PFSK-1 (cell line): ENCODE measurements at regions not wholly inside any gene's neighbourhood (a gene's known extent, or its start where the extent isn't known, plus 50 kb on each side); places are given as distances from the start of the nearest gene placed in this dataset.

Experiments used
- FOXP2 ChIP-seq: optimal IDR thresholded peaks from 2 replicates; pipeline ENCODE3; 2011; ENCODE audit warnings: borderline replicate concordance, control low read depth, inconsistent platforms; ENCODE audit not compliant: insufficient read depth; ENCODE audit errors: extremely low read length, extremely low read depth
- POLR2AphosphoS5 ChIP-seq: IDR thresholded peaks from 2 replicates; pipeline ENCODE4 v1.6.1; 2012; ENCODE audit warnings: low read depth, mild to moderate bottlenecking, control low read depth, low read length, moderate library complexity
- REST ChIP-seq, 2 experiments: IDR thresholded peaks; 2 replicates each; pipeline versions ENCODE4 v1.6.1 to v1.8.0; 2011 to 2012; ENCODE audit warnings: low read depth in 2 of 2, low read length in 2 of 2, control low read depth in 1 of 2, inconsistent platforms in 1 of 2, mild to moderate bottlenecking in 1 of 2, moderate library complexity in 1 of 2; ENCODE audit not compliant: insufficient read depth in 1 of 2
- SIN3A ChIP-seq: IDR thresholded peaks from 2 replicates; pipeline ENCODE4 v1.6.1; 2012; ENCODE audit warnings: mild to moderate bottlenecking, low read length, moderate library complexity, borderline replicate concordance; ENCODE audit not compliant: insufficient read depth
- TAF1 ChIP-seq: IDR thresholded peaks from 2 replicates; pipeline ENCODE4 v1.6.1; 2012; ENCODE audit warnings: low read length, control low read depth, borderline replicate concordance; ENCODE audit not compliant: insufficient read depth

GRCh38 chr2:220998156-220998555 lies 573.9 kb downstream of the EPHA4 start:
- TF ChIP-seq TAF1 (no peak), REST (IDR thresholded peaks at IDR 0.05; ENCODE audit: insufficient read depth in 1 of 2, low read depth in 2 of 2, low read length in 2 of 2) (no peak)

- no peak for TF ChIP-seq REST (IDR thresholded peaks at IDR 0.05; ENCODE audit: insufficient read depth in 1 of 2, low read depth in 2 of 2, low read length in 2 of 2)
- no peak for TF ChIP-seq TAF1
- TF ChIP-seq POLR2AphosphoS5 = no peak
- TF ChIP-seq FOXP2 = no peak
Observed at GRCh38 chr2:220999356-220999755, 572.7 kb downstream of the EPHA4 start.

GRCh38 chr2:221001381-221001801 lies 570.7 kb downstream of the EPHA4 start:
- TF ChIP-seq POLR2AphosphoS5 (no peak), REST (IDR thresholded peaks at IDR 0.05; ENCODE audit: insufficient read depth in 1 of 2, low read depth in 2 of 2, low read length in 2 of 2) (no peak), TAF1 (no peak), SIN3A (no peak), FOXP2 (no peak)

GRCh38 chr2:221002101-221002685 lies 569.9 kb downstream of the EPHA4 start:
- no peak for TF ChIP-seq TAF1
- TF ChIP-seq SIN3A = no peak
- TF ChIP-seq POLR2AphosphoS5 = no peak
- no peak for TF ChIP-seq FOXP2
- no peak for TF ChIP-seq REST (IDR thresholded peaks at IDR 0.05; ENCODE audit: insufficient read depth in 1 of 2, low read depth in 2 of 2, low read length in 2 of 2)

GRCh38 chr2:221005338-221005737 lies 566.8 kb downstream of the EPHA4 start:
- no peak for TF ChIP-seq SIN3A
- no peak for TF ChIP-seq FOXP2
- no peak for TF ChIP-seq TAF1
- no peak for TF ChIP-seq REST (IDR thresholded peaks at IDR 0.05; ENCODE audit: insufficient read depth in 1 of 2, low read depth in 2 of 2, low read length in 2 of 2)
- TF ChIP-seq POLR2AphosphoS5 = no peak
